HEK293T (cell line): ENCODE measurements at regions not wholly inside any gene's neighbourhood (a gene's known extent, or its start where the extent isn't known, plus 50 kb on each side); places are given as distances from the start of the nearest gene placed in this dataset.

Source experiments
- ARNT ChIP-seq: fragments of 450-650 bp; IDR thresholded peaks from 2 replicates; pipeline ENCODE4 v1.6.1; 2017; ENCODE audit warnings: mild to moderate bottlenecking
- BHLHE40 ChIP-seq: fragments of 450-650 bp; IDR thresholded peaks from 2 replicates; pipeline ENCODE4 v1.6.1; 2016; ENCODE audit warnings: mild to moderate bottlenecking, moderate library complexity, borderline replicate concordance
- FOXA1 ChIP-seq: fragments of 450-650 bp; IDR thresholded peaks from 2 replicates; pipeline ENCODE4 v1.6.1; 2016; ENCODE audit warnings: mild to moderate bottlenecking
- L3MBTL2 ChIP-seq: fragments of 450-650 bp; conservative IDR thresholded peaks from 2 replicates; pipeline ENCODE4 v1.6.1; 2016; ENCODE audit warnings: mild to moderate bottlenecking
- LEF1 ChIP-seq: fragments of 450-650 bp; IDR thresholded peaks from 2 replicates; pipeline ENCODE4 v1.6.1; 2017; ENCODE audit warnings: mild to moderate bottlenecking, borderline replicate concordance
- PKNOX1 ChIP-seq: fragments of 450-650 bp; IDR thresholded peaks from 2 replicates; pipeline ENCODE4 v1.6.1; 2016
- TARDBP ChIP-seq: fragments of 450-650 bp; IDR thresholded peaks from 2 replicates; pipeline ENCODE4 v1.6.1; 2016

- TF ChIP-seq FOXA1 = no peak
- TF ChIP-seq ARNT = no peak
- TF ChIP-seq BHLHE40 = no peak
- no peak for TF ChIP-seq L3MBTL2
- no peak for TF ChIP-seq LEF1
- TF ChIP-seq PKNOX1 = no peak
- TF ChIP-seq TARDBP = no peak
Measured at GRCh38 chr7:115754226-115754625, 276.3 kb downstream of the TFEC start.
